ENCODE measurements at regions not wholly inside any gene's neighbourhood (a gene's known extent, or its start where the extent isn't known, plus 50 kb on each side); places are given as distances from the start of the nearest gene placed in this dataset.

GRCh38 chr2:154532763-154533162 is 165.7 kb upstream of the KCNJ3 start:
- no peak for TF ChIP-seq CTCF (IDR thresholded peaks at IDR 0.05; ENCODE audit: insufficient read depth, low read length, poor library complexity, severe bottlenecking)
- DNase-seq (ENCODE audit: extremely low read depth, insufficient read length): no peak
- Histone ChIP-seq H3K4me3 (replicated peaks; ENCODE audit: low read depth, low read length) (no peak overlapping the region), H3K36me3 (ENCODE audit: control insufficient read depth, insufficient read depth, low read length) (no peaks in the 10 kb centered on the region), H3K27me3 (replicated peaks; ENCODE audit: control insufficient read depth, insufficient read depth, low read length) (no peaks in the 10 kb centered on the region)

- no peaks in the 10 kb centered on the region for H3K36me3 ChIP-seq (ENCODE audit: control insufficient read depth, insufficient read depth, low read length)
Observed at GRCh38 chr2:154533300-154533940, 165.1 kb upstream of the KCNJ3 start.

GRCh38 chr2:154537024-154537423 is 161.5 kb upstream of the KCNJ3 start:
- no peaks in the 10 kb centered on the region for H3K27me3 ChIP-seq (replicated peaks; ENCODE audit: control insufficient read depth, insufficient read depth, low read length)
- no peak for TF ChIP-seq CTCF (IDR thresholded peaks at IDR 0.05; ENCODE audit: insufficient read depth, low read length, poor library complexity, severe bottlenecking)
- DNase-seq (ENCODE audit: extremely low read depth, insufficient read length): no peak
- H3K4me3 ChIP-seq (replicated peaks; ENCODE audit: low read depth, low read length): no peak overlapping the region
- H3K36me3 ChIP-seq (ENCODE audit: control insufficient read depth, insufficient read depth, low read length): no peaks in the 10 kb centered on the region

More at GRCh38 chr2:154533300-154533940, 165.1 kb upstream of the KCNJ3 start:
- TF ChIP-seq CTCF (IDR thresholded peaks at IDR 0.05; ENCODE audit: insufficient read depth, low read length, poor library complexity, severe bottlenecking): no peak
- no peaks in the 10 kb centered on the region for H3K27me3 ChIP-seq (replicated peaks; ENCODE audit: control insufficient read depth, insufficient read depth, low read length)
- no peak for DNase-seq (ENCODE audit: extremely low read depth, insufficient read length)
- no peak overlapping the region for H3K4me3 ChIP-seq (replicated peaks; ENCODE audit: low read depth, low read length)

GRCh38 chr2:154537843-154538450 is 160.5 kb upstream of the KCNJ3 start:
- no peaks in the 10 kb centered on the region for H3K36me3 ChIP-seq (ENCODE audit: control insufficient read depth, insufficient read depth, low read length)
- no peak overlapping the region for H3K4me3 ChIP-seq (replicated peaks; ENCODE audit: low read depth, low read length)
- TF ChIP-seq CTCF (IDR thresholded peaks at IDR 0.05; ENCODE audit: insufficient read depth, low read length, poor library complexity, severe bottlenecking): no peak
- no peaks in the 10 kb centered on the region for H3K27me3 ChIP-seq (replicated peaks; ENCODE audit: control insufficient read depth, insufficient read depth, low read length)
- no peak for DNase-seq (ENCODE audit: extremely low read depth, insufficient read length)

GRCh38 chr2:154546341-154546740 is 152.2 kb upstream of the KCNJ3 start:
- Histone ChIP-seq H3K4me3 (replicated peaks; ENCODE audit: low read depth, low read length) (no peak overlapping the region), H3K36me3 (ENCODE audit: control insufficient read depth, insufficient read depth, low read length) (no peaks in the 10 kb centered on the region), H3K27me3 (replicated peaks; ENCODE audit: control insufficient read depth, insufficient read depth, low read length) (no peaks in the 10 kb centered on the region)
- no peak for DNase-seq (ENCODE audit: extremely low read depth, insufficient read length)
- no peak for TF ChIP-seq CTCF (IDR thresholded peaks at IDR 0.05; ENCODE audit: insufficient read depth, low read length, poor library complexity, severe bottlenecking)
